K562 (cell line): ENCODE measurements at regions not wholly inside any gene's neighbourhood (a gene's known extent, or its start where the extent isn't known, plus 50 kb on each side); places are given as distances from the start of the nearest gene placed in this dataset.
"Not testable (repeated sequence)": the region's sequence is repeated elsewhere in the genome, so short reads cannot be mapped to it uniquely, and the experiment has no call there.

Experiments used
- ATAC-seq: fragments of 200-7000 bp; cut with Tn5 transposase; 3 replicates; pipeline ENCODE4 v1.9.1; 2020; ENCODE audit warnings: moderate library complexity
- BruUV-seq: library from RNA; stranded (reverse); fragments of 400-500 nt; replicated peaks from 2 replicates; lab custom pipeline; 2021; lab: Mats Ljungman, UMichigan
- CTCF ChIA-PET: fragments of 300-600 bp; formaldehyde crosslinking; extraction: SDS; loops from one replicate; lab custom pipeline; 2021; ENCODE audit warnings: low intra/inter-chr PET ratio; lab: Yijun Ruan, JAX
- POLR2A ChIA-PET: fragments of 300-600, 350-650 bp; sonication (Branson Sonifier 250); formaldehyde crosslinking; extraction: SDS; loops from one replicate; lab custom pipeline; 2021; ENCODE audit warnings: antibody characterized with exemption, inconsistent platforms; lab: Yijun Ruan, JAX
- DNase-seq, 4 experiments: peaks; one replicate each; pipeline versions ENCODE4 v3.0.0 to v3.0.0-alpha.2; 2011 to 2018; ENCODE audit warnings: low spot score in 3 of 4, mixed read lengths in 3 of 4; ENCODE audit errors: extremely low read depth in 1 of 4
- FAIRE-seq: peaks from 2 replicates; lab custom pipeline; 2011; peaks lifted over from hg19 to GRCh38; lab: Jason Lieb, UNC
- H2AFZ ChIP-seq: 2 replicates; pipeline ENCODE4 v1.6.0; 2011; ENCODE audit warnings: low read depth, low read length, control low read depth, inconsistent platforms
- H3K27ac ChIP-seq: fragments of 200-600 bp; 3 replicates; pipeline ENCODE4 v1.8.0; 2011; ENCODE audit warnings: low read depth, mild to moderate bottlenecking, control low read depth, inconsistent platforms, low read length, moderate library complexity, mixed read lengths; ENCODE audit errors: extremely low read depth
- H3K27me3 ChIP-seq, 2 experiments: fragments of 300-600 bp in 1 of 2; 2 replicates in 1 of 2; 3 replicates in 1 of 2; pipeline versions ENCODE4 v1.6.0 to v1.8.0; 2011; ENCODE audit warnings: inconsistent platforms in 2 of 2, low read length in 2 of 2, mild to moderate bottlenecking in 1 of 2, mixed read lengths in 1 of 2, moderate library complexity in 1 of 2; ENCODE audit not compliant: control insufficient read depth in 2 of 2, insufficient read depth in 2 of 2
- H3K36me3 ChIP-seq: fragments of 300-600 bp; 3 replicates; pipeline ENCODE4 v1.8.0; 2011; ENCODE audit warnings: mild to moderate bottlenecking, low read length, inconsistent platforms; ENCODE audit not compliant: control insufficient read depth, insufficient read depth
- H3K4me1 ChIP-seq, 2 experiments: fragments of 200-600 bp in 1 of 2; replicated peaks in 1 of 2; 2 replicates in 1 of 2; 3 replicates in 1 of 2; pipeline versions ENCODE4 v1.5.1 to v1.8.0; 2011; ENCODE audit warnings: inconsistent platforms in 2 of 2, low read length in 2 of 2, mild to moderate bottlenecking in 1 of 2, mixed read lengths in 1 of 2, moderate library complexity in 1 of 2; ENCODE audit not compliant: control insufficient read depth in 2 of 2, insufficient read depth in 2 of 2
- H3K4me2 ChIP-seq: 2 replicates; pipeline ENCODE4 v1.6.1; 2011; ENCODE audit warnings: low read length, control low read depth, inconsistent platforms, mixed read lengths; ENCODE audit not compliant: insufficient read depth
- H3K4me3 ChIP-seq: fragments of 200-600 bp; sonication (generic), shearing (Covaris generic); 2 replicates; pipeline ENCODE4 v1.5.1; 2016; ENCODE audit warnings: control low read depth, inconsistent platforms
- H3K79me2 ChIP-seq: fragments of 200-600 bp; 3 replicates; pipeline ENCODE4 v1.8.0; 2011; ENCODE audit warnings: low read length, inconsistent platforms; ENCODE audit not compliant: control insufficient read depth, insufficient read depth
- H3K9ac ChIP-seq, 2 experiments: 2 replicates each; pipeline versions ENCODE4 v1.6.0 to v1.6.1; 2011; ENCODE audit warnings: low read depth in 2 of 2, low read length in 2 of 2, control low read depth in 1 of 2, inconsistent platforms in 1 of 2, mild to moderate bottlenecking in 1 of 2, mixed read lengths in 1 of 2; ENCODE audit not compliant: insufficient read depth in 1 of 2
- H3K9me1 ChIP-seq: one replicate; pipeline ENCODE4 v1.6.0; 2011; ENCODE audit warnings: inconsistent platforms, mild to moderate bottlenecking, low read length, moderate library complexity; ENCODE audit not compliant: control insufficient read depth, insufficient read depth
- H3K9me3 ChIP-seq: replicated peaks from 2 replicates; pipeline ENCODE4 v1.5.1; 2011; ENCODE audit warnings: low read depth, low read length, inconsistent platforms; ENCODE audit not compliant: control insufficient read depth, insufficient read depth
- H4K20me1 ChIP-seq: replicated peaks from 2 replicates; pipeline ENCODE4 v1.6.1; 2011; ENCODE audit warnings: low read length, inconsistent platforms, mixed read lengths; ENCODE audit not compliant: control insufficient read depth, insufficient read depth
- BCLAF1 ChIP-seq, 2 experiments: fragments of 450-650 bp in 1 of 2; IDR thresholded peaks; 2 replicates each; pipeline ENCODE4 v1.6.1; 2011 to 2017; ENCODE audit warnings: low read depth in 2 of 2, antibody characterized with exemption in 1 of 2, borderline replicate concordance in 1 of 2, low read length in 1 of 2, mild to moderate bottlenecking in 1 of 2, mixed read lengths in 1 of 2; ENCODE audit not compliant: control insufficient read depth in 1 of 2
- KDM1A ChIP-seq, 2 experiments: fragments of 450-650 bp; IDR thresholded peaks; 2 replicates each; pipeline ENCODE4 v1.6.1; 2016; ENCODE audit warnings: mild to moderate bottlenecking in 2 of 2
- RBM25 ChIP-seq: fragments of 200-400 bp; formaldehyde crosslinking; IDR thresholded peaks from 2 replicates; pipeline ENCODE4 v1.6.1; 2018; ENCODE audit warnings: low read length, low read depth, moderate library complexity; ENCODE audit not compliant: severe bottlenecking
- ZBTB11 ChIP-seq, 3 experiments: fragments of 200-800 bp in 1 of 3; fragments of 250-450 bp in 1 of 3; fragments of 450-650 bp in 1 of 3; sonication (Bioruptor Pico) in 1 of 3; sonication (Bioruptor generic) in 1 of 3; formaldehyde crosslinking in 1 of 3; IDR thresholded peaks; 2 replicates each; pipeline versions ENCODE4 v1.6.1 to v1.8.0; 2016 to 2022; ENCODE audit warnings: mild to moderate bottlenecking in 2 of 3, missing genetic modification characterization in 2 of 3, missing compliant biosample characterization in 1 of 3, moderate library complexity in 1 of 3
- WGBS: fragments of 100-300 bp; shearing (Covaris generic); methylation state at CpG from one replicate; pipeline ENCODE4 v1.1.6; 2016; ENCODE audit warnings: low coverage, mixed read lengths; ENCODE audit not compliant: insufficient coverage; ENCODE audit errors: missing lambda C conversion rate; 5-methylcytosine and 5-hydroxymethylcytosine counted together
- in situ Hi-C: fragments of 300-500 bp; cut with MboI; formaldehyde crosslinking; loops from 4 replicates; pipeline ENCODE4 v1.15.0; 2018; ENCODE audit warnings: inconsistent platforms, mixed read lengths
- intact Hi-C: fragments of 100-400 bp; cut with micrococcal nuclease; formaldehyde crosslinking; loops from 2 replicates; pipeline ENCODE4 v1.14.2; 2022

- H3K9ac ChIP-seq, H3K4me2 ChIP-seq, CTCF ChIA-PET, DNase-seq, H3K27me3 ChIP-seq, H4K20me1 ChIP-seq, H3K9me3 ChIP-seq, H3K79me2 ChIP-seq, H3K4me3 ChIP-seq, H3K4me1 ChIP-seq, ATAC-seq, H3K27ac ChIP-seq, BruUV-seq, H3K36me3 ChIP-seq, H2AFZ ChIP-seq, in situ Hi-C loops, FAIRE-seq, intact Hi-C loops: not testable (repeated sequence)
- WGBS, result 29% methylated on average over 5 of the region's 5 CpGs
- POLR2A ChIA-PET, result interaction anchor here (1.0 kb wide), 1 partner anchor 310 kb away, joined by 4 read pairs; no protein-coding TSS in a partner anchor
- TF ChIP-seq RBM25, result peak; percentile 9
- TF ChIP-seq BCLAF1 (IDR thresholded peaks at IDR 0.05; ENCODE audit: borderline replicate concordance in 1 of 2, control insufficient read depth in 1 of 2, low read depth in 2 of 2, low read length in 1 of 2), result peak in 1 of 2 experiments; percentile 51; a peak in 1 of 4 replicates
- TF ChIP-seq ZBTB11 (CRISPR knock-in tag; IDR thresholded peaks at IDR 0.05), result peak in 1 of 3 experiments; percentile 94; a peak in 2 of 6 replicates
- TF ChIP-seq KDM1A (IDR thresholded peaks at IDR 0.05), result 0 out of 4 replicates have a peak, but pooled peaks of 1 of the 2 experiments have one; percentile 13
- TF ChIP-seq, all 486 proteins: peak for 4; not testable (repeated sequence) for 482
- not testable (repeated sequence) for H3K9me1 ChIP-seq
These were observed 187.9 kb downstream of the BCAS1 start for GRCh38 chr20:53882438-53882986.
